Activated naive CD4-positive, alpha-beta T cell (primary cell): ENCODE measurements at regions not wholly inside any gene's neighbourhood (a gene's known extent, or its start where the extent isn't known, plus 50 kb on each side); places are given as distances from the start of the nearest gene placed in this dataset.

ENCODE experiments used
- DNase-seq, 4 experiments: peaks; one replicate each; lab custom pipeline; 2025; lab: John Stamatoyannopoulos, UW

GRCh38 chr4:153850533-153851280 is 61.8 kb upstream of the SFRP2 start:
- DNase-seq = no peak

GRCh38 chr4:153844144-153844543 is 55.3 kb upstream of the SFRP2 start:
- DNase-seq = no peak
